ENCODE measurements at regions not wholly inside any gene's neighbourhood (a gene's known extent, or its start where the extent isn't known, plus 50 kb on each side); places are given as distances from the start of the nearest gene placed in this dataset.

DNA sequence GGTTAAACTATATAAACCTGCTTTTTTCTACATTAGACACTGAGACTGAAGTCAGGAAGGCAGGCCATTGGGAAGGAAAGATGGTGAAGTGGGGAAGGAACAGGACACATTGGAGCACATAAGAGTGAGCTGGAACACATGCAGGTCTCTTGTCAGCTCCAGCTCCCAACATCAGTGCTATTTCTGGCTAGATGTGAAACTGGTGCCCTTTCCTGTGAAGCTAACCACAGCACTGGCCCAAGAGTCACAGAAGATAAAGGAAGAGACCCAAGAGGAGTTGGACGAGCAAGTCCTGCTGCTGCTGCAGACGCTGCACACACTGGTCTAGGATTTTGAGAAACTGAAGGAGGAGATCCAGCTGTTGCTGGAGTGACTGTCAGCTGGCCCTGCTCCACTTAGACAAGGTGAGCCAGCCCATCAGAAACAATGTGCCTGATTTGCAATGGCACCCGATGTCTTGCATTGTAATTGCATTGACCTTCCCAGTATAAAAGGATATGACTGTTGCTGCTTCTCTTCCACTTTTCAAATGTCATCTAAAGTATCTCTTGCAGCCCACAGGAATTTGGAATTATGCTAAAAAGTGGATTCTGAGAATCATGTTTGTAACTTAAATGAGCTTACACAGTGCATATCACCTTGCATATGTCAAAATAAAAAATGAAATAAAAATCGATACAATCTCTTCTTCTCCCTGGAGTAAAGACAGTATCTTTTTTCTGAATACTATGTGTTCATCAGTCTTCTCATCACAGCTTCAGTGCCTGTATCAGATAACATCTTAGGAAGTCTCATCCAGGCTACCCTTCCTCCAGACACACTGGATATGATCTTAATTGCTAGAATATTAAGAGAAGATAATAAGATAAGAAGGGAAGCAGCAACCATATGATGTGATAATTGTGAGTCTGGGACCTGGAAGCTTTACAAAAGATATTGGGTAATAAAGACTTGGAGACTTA lies 230.7 kb upstream of the SPRY2 start:
- TF ChIP-seq, protein P1, sequence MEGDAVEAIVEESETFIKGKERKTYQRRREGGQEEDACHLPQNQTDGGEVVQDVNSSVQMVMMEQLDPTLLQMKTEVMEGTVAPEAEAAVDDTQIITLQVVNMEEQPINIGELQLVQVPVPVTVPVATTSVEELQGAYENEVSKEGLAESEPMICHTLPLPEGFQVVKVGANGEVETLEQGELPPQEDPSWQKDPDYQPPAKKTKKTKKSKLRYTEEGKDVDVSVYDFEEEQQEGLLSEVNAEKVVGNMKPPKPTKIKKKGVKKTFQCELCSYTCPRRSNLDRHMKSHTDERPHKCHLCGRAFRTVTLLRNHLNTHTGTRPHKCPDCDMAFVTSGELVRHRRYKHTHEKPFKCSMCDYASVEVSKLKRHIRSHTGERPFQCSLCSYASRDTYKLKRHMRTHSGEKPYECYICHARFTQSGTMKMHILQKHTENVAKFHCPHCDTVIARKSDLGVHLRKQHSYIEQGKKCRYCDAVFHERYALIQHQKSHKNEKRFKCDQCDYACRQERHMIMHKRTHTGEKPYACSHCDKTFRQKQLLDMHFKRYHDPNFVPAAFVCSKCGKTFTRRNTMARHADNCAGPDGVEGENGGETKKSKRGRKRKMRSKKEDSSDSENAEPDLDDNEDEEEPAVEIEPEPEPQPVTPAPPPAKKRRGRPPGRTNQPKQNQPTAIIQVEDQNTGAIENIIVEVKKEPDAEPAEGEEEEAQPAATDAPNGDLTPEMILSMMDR (IDR thresholded peaks at IDR 0.05; ENCODE audit: extremely low read depth, low read depth, low read length): no peak
- H3K4me2 ChIP-seq (ENCODE audit: insufficient read depth, low read length): no peak overlapping the region
- H3K79me2 ChIP-seq (ENCODE audit: insufficient read depth, low read length): no peaks in the 10 kb centered on the region
- H3K4me1 ChIP-seq (ENCODE audit: insufficient read depth, low read length): no peaks in the 10 kb centered on the region
- no peaks in the 10 kb centered on the region for H4K20me1 ChIP-seq (ENCODE audit: insufficient read depth, low read length)
- H3K27me3 ChIP-seq (ENCODE audit: insufficient read depth, low read length): no peaks in the 10 kb centered on the region
- H3K9me3 ChIP-seq (ENCODE audit: low read depth, low read length): no peaks in the 10 kb centered on the region
- H3K4me3 ChIP-seq (ENCODE audit: insufficient read depth, low read length): no peak overlapping the region
- no peak overlapping the region for H2AFZ ChIP-seq (ENCODE audit: low read length)
- no peaks in the 10 kb centered on the region for H3K36me3 ChIP-seq (ENCODE audit: insufficient read depth, low read length)
- H3K27ac ChIP-seq (ENCODE audit: low read depth, low read length): no peak overlapping the region
- DNase-seq (ENCODE audit: insufficient read length, low spot score, missing footprints): no peak

DNA sequence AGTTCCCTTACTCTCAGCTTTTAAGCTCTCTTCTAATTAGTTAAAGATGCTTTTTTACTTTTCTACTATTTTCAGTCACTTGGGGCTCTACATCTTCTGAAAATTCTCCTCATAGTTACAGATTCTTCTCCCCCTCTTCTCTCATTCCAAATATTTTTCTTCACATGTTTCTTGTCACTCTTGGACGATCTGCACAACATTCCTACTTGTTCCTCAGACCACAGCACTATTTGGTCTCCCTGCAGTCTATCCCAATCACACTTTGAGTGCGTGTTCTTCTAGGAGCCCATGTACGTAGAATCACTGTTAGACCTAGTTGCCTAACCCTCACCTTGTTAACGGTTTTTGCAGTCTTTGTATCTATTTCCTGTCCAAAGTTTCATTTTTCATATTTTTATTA lies 222.5 kb upstream of the SPRY2 start:
- no peaks in the 10 kb centered on the region for H3K9me3 ChIP-seq (ENCODE audit: low read depth, low read length)
- H4K20me1 ChIP-seq (ENCODE audit: insufficient read depth, low read length): no peaks in the 10 kb centered on the region
- no peak overlapping the region for H2AFZ ChIP-seq (ENCODE audit: low read length)
- H3K27me3 ChIP-seq (ENCODE audit: insufficient read depth, low read length): no peaks in the 10 kb centered on the region
- no peaks in the 10 kb centered on the region for H3K79me2 ChIP-seq (ENCODE audit: insufficient read depth, low read length)
- H3K4me3 ChIP-seq (ENCODE audit: insufficient read depth, low read length): no peak overlapping the region
- H3K4me1 ChIP-seq (ENCODE audit: insufficient read depth, low read length): no peaks in the 10 kb centered on the region
- H3K27ac ChIP-seq (ENCODE audit: low read depth, low read length): no peak overlapping the region
- no peaks in the 10 kb centered on the region for H3K36me3 ChIP-seq (ENCODE audit: insufficient read depth, low read length)
- no peak for DNase-seq (ENCODE audit: insufficient read length, low spot score, missing footprints)
- TF ChIP-seq, protein P1 (IDR thresholded peaks at IDR 0.05; ENCODE audit: extremely low read depth, low read depth, low read length): no peak
- no peak overlapping the region for H3K4me2 ChIP-seq (ENCODE audit: insufficient read depth, low read length)

DNA sequence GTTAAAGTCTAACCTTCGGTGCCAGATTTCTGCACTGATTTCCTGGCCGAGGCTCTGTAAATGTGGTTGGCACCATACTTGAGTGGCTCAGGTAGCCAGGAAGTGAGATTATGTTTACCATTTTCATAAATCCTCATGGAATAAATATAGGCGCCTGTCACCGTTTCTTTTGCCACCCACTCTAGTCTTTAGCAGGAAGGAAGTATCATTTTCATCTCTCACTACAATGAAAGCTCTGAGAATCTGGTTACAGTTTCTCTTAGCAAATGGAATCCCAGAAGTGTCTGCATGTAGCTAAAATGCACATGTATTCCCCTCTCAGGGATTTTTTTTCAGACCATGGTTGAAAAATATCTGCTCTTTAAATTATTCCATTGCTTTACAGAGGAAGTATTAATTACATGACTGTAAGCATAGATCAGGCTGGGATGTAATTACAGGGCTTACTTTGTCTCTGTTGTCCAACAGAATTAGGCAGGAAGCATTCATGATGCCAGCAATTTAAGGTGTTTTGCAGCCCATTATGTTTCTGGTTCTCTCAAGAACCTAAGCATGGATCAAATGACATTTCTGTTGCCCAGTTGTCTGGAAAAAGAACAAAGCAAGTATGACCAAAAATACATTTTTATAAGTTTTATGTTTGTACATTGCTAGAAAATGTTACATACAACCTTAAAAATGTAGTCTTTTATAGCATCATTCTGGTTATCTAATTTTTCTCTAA lies 221.7 kb upstream of the SPRY2 start:
- Histone ChIP-seq H2AFZ (ENCODE audit: low read length) (no peak overlapping the region), H3K27ac (ENCODE audit: low read depth, low read length) (no peak overlapping the region), H3K9me3 (ENCODE audit: low read depth, low read length) (no peaks in the 10 kb centered on the region), H3K4me1 (ENCODE audit: insufficient read depth, low read length) (no peaks in the 10 kb centered on the region), H3K4me2 (ENCODE audit: insufficient read depth, low read length) (no peak overlapping the region), H3K79me2 (ENCODE audit: insufficient read depth, low read length) (no peaks in the 10 kb centered on the region), H3K27me3 (ENCODE audit: insufficient read depth, low read length) (no peaks in the 10 kb centered on the region), H3K36me3 (ENCODE audit: insufficient read depth, low read length) (no peaks in the 10 kb centered on the region), H4K20me1 (ENCODE audit: insufficient read depth, low read length) (no peaks in the 10 kb centered on the region), H3K4me3 (ENCODE audit: insufficient read depth, low read length) (no peak overlapping the region)
- TF ChIP-seq, protein P1 (IDR thresholded peaks at IDR 0.05; ENCODE audit: extremely low read depth, low read depth, low read length): no peak
- no peak for DNase-seq (ENCODE audit: insufficient read length, low spot score, missing footprints)

DNA sequence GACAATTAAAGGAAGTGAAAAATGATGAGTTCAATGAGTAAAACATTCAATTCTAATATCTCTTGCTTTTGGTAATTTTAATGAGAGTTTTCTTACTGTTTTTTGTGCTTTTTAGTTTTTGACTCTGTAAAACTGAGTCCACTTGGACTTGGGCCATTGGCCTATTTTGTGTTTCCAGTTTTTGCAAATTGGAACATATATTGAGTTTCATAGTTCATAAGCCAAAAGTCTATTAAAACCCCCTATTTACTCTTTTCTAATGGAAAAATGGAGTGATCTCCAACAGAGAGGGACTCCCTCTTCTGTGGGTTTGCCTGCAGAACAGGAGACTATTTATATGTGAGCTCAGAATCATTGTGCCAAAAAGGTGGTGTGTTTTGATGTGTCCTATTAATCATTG lies 219.7 kb upstream of the SPRY2 start:
- H3K4me3 ChIP-seq (ENCODE audit: insufficient read depth, low read length): no peak overlapping the region
- no peak overlapping the region for H3K27ac ChIP-seq (ENCODE audit: low read depth, low read length)

More for the DNA sequence above, 219.7 kb upstream of the SPRY2 start:
- no peak overlapping the region for H2AFZ ChIP-seq (ENCODE audit: low read length)
- no peaks in the 10 kb centered on the region for H3K9me3 ChIP-seq (ENCODE audit: low read depth, low read length)
- H4K20me1 ChIP-seq (ENCODE audit: insufficient read depth, low read length): no peaks in the 10 kb centered on the region
- H3K79me2 ChIP-seq (ENCODE audit: insufficient read depth, low read length): no peaks in the 10 kb centered on the region
- H3K27me3 ChIP-seq (ENCODE audit: insufficient read depth, low read length): no peaks in the 10 kb centered on the region
- no peaks in the 10 kb centered on the region for H3K4me1 ChIP-seq (ENCODE audit: insufficient read depth, low read length)
- no peak overlapping the region for H3K4me2 ChIP-seq (ENCODE audit: insufficient read depth, low read length)
- DNase-seq (ENCODE audit: insufficient read length, low spot score, missing footprints): no peak
- TF ChIP-seq, protein P1 (IDR thresholded peaks at IDR 0.05; ENCODE audit: extremely low read depth, low read depth, low read length): no peak
- H3K36me3 ChIP-seq (ENCODE audit: insufficient read depth, low read length): no peaks in the 10 kb centered on the region

All from osteoblast (primary cell).